HG02973 (cell line): ENCODE measurements at regions not wholly inside any gene's neighbourhood (a gene's known extent, or its start where the extent isn't known, plus 50 kb on each side); places are given as distances from the start of the nearest gene placed in this dataset.
"Not testable (repeated sequence)": the region's sequence is repeated elsewhere in the genome, so short reads cannot be mapped to it uniquely, and the experiment has no call there.

Experiments
- ATAC-seq: cut with Tn5 transposase; IDR thresholded peaks from one replicate; pipeline ENCODE4 v1.9.1; 2021; ENCODE audit warnings: moderate library complexity; ENCODE audit not compliant: unreplicated experiment

GRCh38 chr9:84054341-84055010 lies 73.9 kb downstream of the RMI1 start:
- ATAC-seq, result no peak

- ATAC-seq, result no peak
Observed at GRCh38 chr9:84057662-84058061, 77.1 kb downstream of the RMI1 start.

- ATAC-seq, result no peak
Observed at GRCh38 chr9:84059936-84060335, 79.3 kb downstream of the RMI1 start.

- no peak for ATAC-seq
Observed at GRCh38 chr9:84061613-84062193, 81.1 kb downstream of the RMI1 start.

GRCh38 chr9:84062538-84062937 lies 81.9 kb downstream of the RMI1 start:
- ATAC-seq, result no peak

GRCh38 chr9:84067821-84068220 lies 87.2 kb downstream of the RMI1 start:
- ATAC-seq, result no peak

- ATAC-seq, result no peak
Observed at GRCh38 chr9:84068872-84069271, 88.3 kb downstream of the RMI1 start.

GRCh38 chr9:84070590-84070989 lies 90.0 kb downstream of the RMI1 start:
- ATAC-seq, result no peak

- ATAC-seq, result no peak
Observed at GRCh38 chr9:84072621-84073180, 92.1 kb downstream of the RMI1 start.

GRCh38 chr9:84075004-84075403 lies 94.4 kb downstream of the RMI1 start:
- no peak for ATAC-seq

GRCh38 chr9:84076384-84076783 lies 95.8 kb downstream of the RMI1 start:
- no peak for ATAC-seq

- not testable (repeated sequence) for ATAC-seq
Observed at GRCh38 chr9:84077816-84078215, 97.2 kb downstream of the RMI1 start.

- no peak for ATAC-seq
Observed at GRCh38 chr9:84079994-84080393, 99.4 kb downstream of the RMI1 start.

- no peak for ATAC-seq
Observed at GRCh38 chr9:84101964-84102632, 121.5 kb downstream of the RMI1 start.

GRCh38 chr9:84103651-84104377 lies 123.2 kb downstream of the RMI1 start:
- ATAC-seq, result no peak

GRCh38 chr9:84107081-84107480 lies 126.5 kb downstream of the RMI1 start:
- no peak for ATAC-seq

- no peak for ATAC-seq
Observed at GRCh38 chr9:84107995-84108394, 127.4 kb downstream of the RMI1 start.

GRCh38 chr9:84111726-84112125 lies 131.1 kb downstream of the RMI1 start:
- no peak for ATAC-seq

GRCh38 chr9:84121991-84122523 lies 141.5 kb downstream of the RMI1 start:
- ATAC-seq, result no peak

- ATAC-seq, result no peak
Observed at GRCh38 chr9:84122572-84122971, 142.0 kb downstream of the RMI1 start.
